ENCODE measurements at regions not wholly inside any gene's neighbourhood (a gene's known extent, or its start where the extent isn't known, plus 50 kb on each side); places are given as distances from the start of the nearest gene placed in this dataset.
"Not testable (repeated sequence)": the region's sequence is repeated elsewhere in the genome, so short reads cannot be mapped to it uniquely, and the experiment has no call there.

- no peaks in the 10 kb centered on the region for H3K36me3 Mint-ChIP-seq (ENCODE audit: low read depth)
- no peak for DNase-seq
- no peak overlapping the region for H3K27ac Mint-ChIP-seq
- H3K4me3 Mint-ChIP-seq, result no peak overlapping the region
- peaks cover 1% of the 10 kb centered on the region for H3K27me3 Mint-ChIP-seq
- no peaks in the 10 kb centered on the region for H3K4me1 Mint-ChIP-seq (ENCODE audit: low read depth)
- H3K9me3 Mint-ChIP-seq, result peaks cover 36% of the 10 kb centered on the region
Observed at GRCh38 chr15:95202569-95203349, 971.4 kb downstream of the MCTP2 start.

GRCh38 chr15:95205077-95205476 lies 973.7 kb downstream of the MCTP2 start:
- Mint-ChIP-seq H3K27me3 (peaks cover 7% of the 10 kb centered on the region), H3K4me3 (no peak overlapping the region), H3K4me1 (ENCODE audit: low read depth) (no peaks in the 10 kb centered on the region), H3K36me3 (ENCODE audit: low read depth) (no peaks in the 10 kb centered on the region), H3K27ac (no peak overlapping the region), H3K9me3 (peaks cover 31% of the 10 kb centered on the region)
- DNase-seq, result no peak

- not testable (repeated sequence) for H3K36me3 Mint-ChIP-seq (ENCODE audit: low read depth); H3K27me3 Mint-ChIP-seq; H3K27ac Mint-ChIP-seq; H3K4me3 Mint-ChIP-seq; H3K4me1 Mint-ChIP-seq (ENCODE audit: low read depth); DNase-seq
- H3K9me3 Mint-ChIP-seq, result peaks cover 26% of the 10 kb centered on the region
Observed at GRCh38 chr15:95205830-95206229, 974.5 kb downstream of the MCTP2 start.

- H3K27ac Mint-ChIP-seq, result no peak overlapping the region
- peaks cover 7% of the 10 kb centered on the region for H3K27me3 Mint-ChIP-seq
- DNase-seq, result no peak
- peaks cover 23% of the 10 kb centered on the region for H3K9me3 Mint-ChIP-seq
- no peak overlapping the region for H3K4me3 Mint-ChIP-seq
- H3K4me1 Mint-ChIP-seq (ENCODE audit: low read depth), result no peaks in the 10 kb centered on the region
- no peaks in the 10 kb centered on the region for H3K36me3 Mint-ChIP-seq (ENCODE audit: low read depth)
Observed at GRCh38 chr15:95208071-95208470, 976.7 kb downstream of the MCTP2 start.

- H3K9me3 Mint-ChIP-seq, result peaks cover 19% of the 10 kb centered on the region
- no peaks in the 10 kb centered on the region for H3K36me3 Mint-ChIP-seq (ENCODE audit: low read depth)
- no peak for DNase-seq
- H3K27ac Mint-ChIP-seq, result no peak overlapping the region
- no peak overlapping the region for H3K4me3 Mint-ChIP-seq
- no peaks in the 10 kb centered on the region for H3K4me1 Mint-ChIP-seq (ENCODE audit: low read depth)
- H3K27me3 Mint-ChIP-seq, result peaks cover 7% of the 10 kb centered on the region
Observed at GRCh38 chr15:95208988-95209387, 977.6 kb downstream of the MCTP2 start.

GRCh38 chr15:95210436-95210981 lies 979.1 kb downstream of the MCTP2 start:
- no peaks in the 10 kb centered on the region for H3K4me1 Mint-ChIP-seq (ENCODE audit: low read depth)
- DNase-seq, result no peak

GRCh38 chr15:95215017-95215416 lies 983.7 kb downstream of the MCTP2 start:
- no peaks in the 10 kb centered on the region for H3K4me1 Mint-ChIP-seq (ENCODE audit: low read depth)
- H3K27me3 Mint-ChIP-seq, result peaks cover 3% of the 10 kb centered on the region
- peaks cover 6% of the 10 kb centered on the region for H3K9me3 Mint-ChIP-seq
- no peak overlapping the region for H3K27ac Mint-ChIP-seq
- no peak overlapping the region for H3K4me3 Mint-ChIP-seq
- no peaks in the 10 kb centered on the region for H3K36me3 Mint-ChIP-seq (ENCODE audit: low read depth)
- DNase-seq, result no peak

More at GRCh38 chr15:95210436-95210981, 979.1 kb downstream of the MCTP2 start:
- Mint-ChIP-seq H3K4me3 (no peak overlapping the region), H3K27me3 (peaks cover 10% of the 10 kb centered on the region), H3K36me3 (ENCODE audit: low read depth) (no peaks in the 10 kb centered on the region), H3K9me3 (peaks cover 18% of the 10 kb centered on the region), H3K27ac (no peak overlapping the region)

GRCh38 chr15:95226835-95227234 lies 995.5 kb downstream of the MCTP2 start:
- Mint-ChIP-seq H3K27me3 (peaks cover 10% of the 10 kb centered on the region), H3K4me3 (no peak overlapping the region), H3K36me3 (ENCODE audit: low read depth) (no peaks in the 10 kb centered on the region), H3K4me1 (ENCODE audit: low read depth) (no peaks in the 10 kb centered on the region), H3K9me3 (peaks cover 18% of the 10 kb centered on the region), H3K27ac (no peak overlapping the region)
- no peak for DNase-seq

GRCh38 chr15:95227235-95227634 lies 995.9 kb downstream of the MCTP2 start:
- Mint-ChIP-seq H3K27me3 (peaks cover 10% of the 10 kb centered on the region), H3K4me3 (no peak overlapping the region), H3K9me3 (peaks cover 18% of the 10 kb centered on the region), H3K4me1 (ENCODE audit: low read depth) (no peaks in the 10 kb centered on the region), H3K36me3 (ENCODE audit: low read depth) (no peaks in the 10 kb centered on the region), H3K27ac (no peak overlapping the region)
- DNase-seq, result no peak

- H3K4me3 Mint-ChIP-seq, result no peak overlapping the region
- peaks cover 9% of the 10 kb centered on the region for H3K9me3 Mint-ChIP-seq
- no peak for DNase-seq
- H3K27me3 Mint-ChIP-seq, result peaks cover 10% of the 10 kb centered on the region
- H3K27ac Mint-ChIP-seq, result no peak overlapping the region
- H3K4me1 Mint-ChIP-seq (ENCODE audit: low read depth), result no peaks in the 10 kb centered on the region
- H3K36me3 Mint-ChIP-seq (ENCODE audit: low read depth), result no peaks in the 10 kb centered on the region
Observed at GRCh38 chr15:95228856-95229555, 997.6 kb downstream of the MCTP2 start.

GRCh38 chr15:95235033-95235432 lies 1003.7 kb downstream of the MCTP2 start:
- Mint-ChIP-seq H3K36me3 (ENCODE audit: low read depth) (no peaks in the 10 kb centered on the region), H3K27me3 (peaks cover 12% of the 10 kb centered on the region), H3K9me3 (peaks cover 20% of the 10 kb centered on the region), H3K4me1 (ENCODE audit: low read depth) (no peaks in the 10 kb centered on the region), H3K27ac (no peak overlapping the region), H3K4me3 (no peak overlapping the region)
- no peak for DNase-seq

GRCh38 chr15:95247071-95247984 lies 1016.0 kb downstream of the MCTP2 start:
- Mint-ChIP-seq H3K27ac (no peak overlapping the region), H3K4me3 (no peak overlapping the region), H3K27me3 (peaks cover 6% of the 10 kb centered on the region), H3K4me1 (ENCODE audit: low read depth) (no peaks in the 10 kb centered on the region), H3K9me3 (no peaks in the 10 kb centered on the region), H3K36me3 (ENCODE audit: low read depth) (no peaks in the 10 kb centered on the region)
- DNase-seq, result no peak

GRCh38 chr15:95249524-95249923 lies 1018.2 kb downstream of the MCTP2 start:
- Mint-ChIP-seq H3K27me3 (peaks cover 6% of the 10 kb centered on the region), H3K36me3 (ENCODE audit: low read depth) (no peaks in the 10 kb centered on the region), H3K9me3 (no peaks in the 10 kb centered on the region), H3K27ac (no peak overlapping the region), H3K4me1 (ENCODE audit: low read depth) (no peaks in the 10 kb centered on the region), H3K4me3 (no peak overlapping the region)
- DNase-seq, result no peak

- Mint-ChIP-seq H3K27ac (no peak overlapping the region), H3K4me1 (ENCODE audit: low read depth) (no peaks in the 10 kb centered on the region), H3K4me3 (no peak overlapping the region), H3K27me3 (peaks cover 6% of the 10 kb centered on the region), H3K9me3 (no peaks in the 10 kb centered on the region), H3K36me3 (ENCODE audit: low read depth) (no peaks in the 10 kb centered on the region)
- DNase-seq, result no peak
Observed at GRCh38 chr15:95252404-95252803, 1021.0 kb downstream of the MCTP2 start.
